PC-3 (cell line): ENCODE measurements at regions not wholly inside any gene's neighbourhood (a gene's known extent, or its start where the extent isn't known, plus 50 kb on each side); places are given as distances from the start of the nearest gene placed in this dataset.

Experiments
- EZH2 ChIP-seq: fragments of 300-600 bp; sonication (generic); IDR thresholded peaks from one replicate; pipeline ENCODE4 v1.6.1; 2017; ENCODE audit warnings: antibody characterized with exemption, mild to moderate bottlenecking, low read length; ENCODE audit not compliant: unreplicated experiment
- TF ChIP-seq, protein P1 (sequence below): fragments of 300-600 bp; sonication (generic); conservative IDR thresholded peaks from 2 replicates; pipeline ENCODE4 v1.5.1; 2017; ENCODE audit warnings: antibody characterized with exemption, low read depth, mild to moderate bottlenecking, low read length

DNA sequence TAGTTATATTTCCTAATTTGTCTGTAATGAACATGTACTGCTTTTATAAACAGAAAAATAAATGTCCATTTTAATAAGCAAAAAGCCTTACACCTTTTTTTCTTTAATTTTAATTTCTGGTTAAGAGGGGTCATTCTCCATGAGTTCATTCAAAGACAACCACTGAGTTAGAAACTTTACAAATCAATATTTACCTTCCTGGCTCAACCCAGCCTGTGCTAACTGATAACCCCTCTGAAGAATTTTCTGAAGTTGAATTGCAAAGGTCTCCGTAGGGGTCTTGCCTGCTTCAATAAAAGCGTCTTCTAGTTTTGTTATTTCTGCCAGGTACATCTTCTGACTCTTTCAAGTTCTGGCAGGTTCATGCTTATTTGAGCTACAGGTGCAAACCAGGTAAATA, 440.4 kb upstream of the SALL1 start:
- TF ChIP-seq, protein P1, sequence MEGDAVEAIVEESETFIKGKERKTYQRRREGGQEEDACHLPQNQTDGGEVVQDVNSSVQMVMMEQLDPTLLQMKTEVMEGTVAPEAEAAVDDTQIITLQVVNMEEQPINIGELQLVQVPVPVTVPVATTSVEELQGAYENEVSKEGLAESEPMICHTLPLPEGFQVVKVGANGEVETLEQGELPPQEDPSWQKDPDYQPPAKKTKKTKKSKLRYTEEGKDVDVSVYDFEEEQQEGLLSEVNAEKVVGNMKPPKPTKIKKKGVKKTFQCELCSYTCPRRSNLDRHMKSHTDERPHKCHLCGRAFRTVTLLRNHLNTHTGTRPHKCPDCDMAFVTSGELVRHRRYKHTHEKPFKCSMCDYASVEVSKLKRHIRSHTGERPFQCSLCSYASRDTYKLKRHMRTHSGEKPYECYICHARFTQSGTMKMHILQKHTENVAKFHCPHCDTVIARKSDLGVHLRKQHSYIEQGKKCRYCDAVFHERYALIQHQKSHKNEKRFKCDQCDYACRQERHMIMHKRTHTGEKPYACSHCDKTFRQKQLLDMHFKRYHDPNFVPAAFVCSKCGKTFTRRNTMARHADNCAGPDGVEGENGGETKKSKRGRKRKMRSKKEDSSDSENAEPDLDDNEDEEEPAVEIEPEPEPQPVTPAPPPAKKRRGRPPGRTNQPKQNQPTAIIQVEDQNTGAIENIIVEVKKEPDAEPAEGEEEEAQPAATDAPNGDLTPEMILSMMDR = no peak
- no peak for TF ChIP-seq EZH2
